Neural progenitor cell (in vitro differentiated cells): ENCODE measurements at regions not wholly inside any gene's neighbourhood (a gene's known extent, or its start where the extent isn't known, plus 50 kb on each side); places are given as distances from the start of the nearest gene placed in this dataset.

Experiments used
- DNase-seq: peaks from one replicate; pipeline ENCODE4 v3.0.0-alpha.2; 2016; ENCODE audit warnings: low spot score
- H2AFZ ChIP-seq: fragments of 200-600 bp; sonication (generic); replicated peaks from 2 replicates; pipeline ENCODE4 v1.6.1; 2016; ENCODE audit warnings: antibody characterized with exemption
- H3F3A ChIP-seq: fragments of 200-600 bp; sonication (generic); 2 replicates; pipeline ENCODE4 v1.6.1; 2016; ENCODE audit warnings: antibody characterized with exemption, low read depth
- H3K27ac ChIP-seq: fragments of 200-600 bp; sonication (generic); 2 replicates; pipeline ENCODE4 v1.5.1; 2016; ENCODE audit warnings: mild to moderate bottlenecking
- H3K27me3 ChIP-seq: fragments of 200-600 bp; sonication (generic); 2 replicates; pipeline ENCODE4 v1.6.1; 2016; ENCODE audit warnings: mild to moderate bottlenecking, moderate library complexity
- H3K36me3 ChIP-seq: fragments of 200-600 bp; sonication (generic); 2 replicates; pipeline ENCODE4 v1.5.1; 2016
- H3K4me1 ChIP-seq: fragments of 200-600 bp; sonication (generic); 2 replicates; pipeline ENCODE4 v1.6.1; 2016; ENCODE audit warnings: mixed run types
- H3K4me2 ChIP-seq: fragments of 200-600 bp; sonication (generic); 2 replicates; pipeline ENCODE4 v1.6.1; 2016
- H3K4me3 ChIP-seq: fragments of 200-600 bp; sonication (generic); 2 replicates; pipeline ENCODE4 v1.5.1; 2016
- H3K79me2 ChIP-seq: fragments of 200-600 bp; sonication (generic); 2 replicates; pipeline ENCODE4 v1.6.1; 2016; ENCODE audit warnings: low read depth
- H3K9ac ChIP-seq: fragments of 200-600 bp; sonication (generic); 2 replicates; pipeline ENCODE4 v1.6.1; 2016
- H3K9me3 ChIP-seq: fragments of 200-600 bp; sonication (generic); 2 replicates; pipeline ENCODE4 v1.5.1; 2016; ENCODE audit warnings: low read depth
- H4K20me1 ChIP-seq: fragments of 200-600 bp; sonication (generic); 2 replicates; pipeline ENCODE4 v1.6.1; 2016; ENCODE audit warnings: low read depth
- H3K27ac Mint-ChIP-seq: 3 replicates; pipeline ENCODE4 v1.8.0; 2021; ENCODE audit warnings: mixed read lengths
- H3K27me3 Mint-ChIP-seq: 2 replicates; pipeline ENCODE4 v1.8.0; 2022; ENCODE audit warnings: low read depth, mild to moderate bottlenecking, inconsistent platforms, moderate library complexity, mixed read lengths; ENCODE audit not compliant: insufficient read depth
- H3K36me3 Mint-ChIP-seq: 3 replicates; pipeline ENCODE4 v1.8.0; 2021; ENCODE audit warnings: mixed read lengths
- H3K4me1 Mint-ChIP-seq: 3 replicates; pipeline ENCODE4 v1.8.0; 2021; ENCODE audit warnings: mixed read lengths
- H3K4me3 Mint-ChIP-seq: 3 replicates; pipeline ENCODE4 v1.8.0; 2021; ENCODE audit warnings: mild to moderate bottlenecking, moderate library complexity, mixed read lengths
- H3K9me3 Mint-ChIP-seq: 3 replicates; pipeline ENCODE4 v1.8.0; 2020; ENCODE audit warnings: mixed read lengths
- CTCF ChIP-seq: fragments of 200-600 bp; sonication (generic); IDR thresholded peaks from 2 replicates; pipeline ENCODE4 v1.5.1; 2017; ENCODE audit warnings: antibody characterized with exemption, mild to moderate bottlenecking
- EZH2 ChIP-seq: fragments of 200-600 bp; sonication (generic); IDR thresholded peaks from 2 replicates; pipeline ENCODE4 v1.6.1; 2017; ENCODE audit warnings: antibody characterized with exemption, mild to moderate bottlenecking, moderate library complexity
- EZH2phosphoT487 ChIP-seq: fragments of 200-600 bp; sonication (generic); IDR thresholded peaks from 2 replicates; pipeline ENCODE4 v1.6.1; 2017; ENCODE audit warnings: antibody characterized with exemption

GRCh38 chr10:112022196-112022595 lies 161.4 kb downstream of the GPAM start:
- no peaks in the 10 kb centered on the region for H3K9me3 ChIP-seq
- H4K20me1 ChIP-seq = no peaks in the 10 kb centered on the region
- H3K4me1 ChIP-seq = no peaks in the 10 kb centered on the region
- Mint-ChIP-seq H3K27me3 (peaks cover 2% of the 10 kb centered on the region), H3K9me3 (no peaks in the 10 kb centered on the region), H3K4me3 (no peak overlapping the region), H3K27ac (no peak overlapping the region), H3K4me1 (no peaks in the 10 kb centered on the region), H3K36me3 (no peaks in the 10 kb centered on the region)
- H3K79me2 ChIP-seq = no peaks in the 10 kb centered on the region
- no peak overlapping the region for H3K4me3 ChIP-seq
- H3K27ac ChIP-seq = no peak overlapping the region
- DNase-seq = no peak
- TF ChIP-seq CTCF (no peak), EZH2phosphoT487 (no peak), EZH2 (no peak)
- H3K36me3 ChIP-seq = no peaks in the 10 kb centered on the region
- H2AFZ ChIP-seq = no peak overlapping the region
- H3K9ac ChIP-seq = no peak overlapping the region
- no peak overlapping the region for H3K4me2 ChIP-seq
- H3F3A ChIP-seq = no peaks in the 10 kb centered on the region
- H3K27me3 ChIP-seq = no peaks in the 10 kb centered on the region

- no peak overlapping the region for H3K9ac ChIP-seq
Measured at GRCh38 chr10:112024079-112024478, 159.5 kb downstream of the GPAM start.

DNA sequence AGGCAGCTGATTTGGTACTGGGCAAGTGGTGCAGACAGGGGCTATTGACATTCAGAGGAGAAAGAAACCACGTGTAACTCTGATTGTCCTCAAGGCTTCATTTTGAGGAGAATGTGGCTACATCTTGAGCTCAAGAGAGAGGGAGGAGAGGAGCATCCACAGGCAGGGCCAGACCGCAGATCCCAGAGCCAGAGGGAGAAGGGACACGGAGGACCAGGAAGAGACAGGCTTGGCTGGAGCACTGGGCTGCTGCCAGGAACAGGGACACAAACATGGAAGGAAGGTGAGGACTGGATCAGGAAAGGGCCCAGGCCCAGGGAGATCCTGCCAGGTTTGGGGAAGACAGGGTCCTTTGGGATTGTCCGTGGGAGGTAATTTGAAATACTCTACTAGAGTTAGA lies 158.3 kb downstream of the GPAM start:
- no peaks in the 10 kb centered on the region for H3F3A ChIP-seq
- H3K27me3 Mint-ChIP-seq = peaks cover 2% of the 10 kb centered on the region
- no peaks in the 10 kb centered on the region for H3K27me3 ChIP-seq
- H3K27ac Mint-ChIP-seq = no peak overlapping the region
- no peaks in the 10 kb centered on the region for H3K36me3 Mint-ChIP-seq
- H3K9me3 ChIP-seq = no peaks in the 10 kb centered on the region
- no peaks in the 10 kb centered on the region for H3K36me3 ChIP-seq
- H3K4me3 Mint-ChIP-seq = no peak overlapping the region
- H4K20me1 ChIP-seq = no peaks in the 10 kb centered on the region
- no peaks in the 10 kb centered on the region for H3K79me2 ChIP-seq
- TF ChIP-seq CTCF = no peak
- TF ChIP-seq EZH2phosphoT487 = no peak
- TF ChIP-seq EZH2 = no peak
- H3K4me2 ChIP-seq = no peak overlapping the region
- no peak for DNase-seq
- no peak overlapping the region for H3K9ac ChIP-seq
- H2AFZ ChIP-seq = peak overlapping the region; percentile 10
- H3K27ac ChIP-seq = no peak overlapping the region
- H3K4me1 Mint-ChIP-seq = no peaks in the 10 kb centered on the region
- no peak overlapping the region for H3K4me3 ChIP-seq
- peaks cover 9% of the 10 kb centered on the region for H3K9me3 Mint-ChIP-seq
- H3K4me1 ChIP-seq = no peaks in the 10 kb centered on the region

More at GRCh38 chr10:112024079-112024478, 159.5 kb downstream of the GPAM start:
- H3K4me1 ChIP-seq = no peaks in the 10 kb centered on the region
- no peak overlapping the region for H3K4me3 ChIP-seq
- Mint-ChIP-seq H3K36me3 (no peaks in the 10 kb centered on the region), H3K4me1 (no peaks in the 10 kb centered on the region), H3K27ac (no peak overlapping the region), H3K9me3 (peaks cover 4% of the 10 kb centered on the region), H3K4me3 (no peak overlapping the region), H3K27me3 (peaks cover 2% of the 10 kb centered on the region)
- no peak for TF ChIP-seq CTCF
- TF ChIP-seq EZH2phosphoT487 = no peak
- TF ChIP-seq EZH2 = no peak
- DNase-seq = no peak
- no peaks in the 10 kb centered on the region for H3K36me3 ChIP-seq
- H3F3A ChIP-seq = no peaks in the 10 kb centered on the region
- no peaks in the 10 kb centered on the region for H3K27me3 ChIP-seq
- no peaks in the 10 kb centered on the region for H3K79me2 ChIP-seq
- H3K4me2 ChIP-seq = no peak overlapping the region
- H3K9me3 ChIP-seq = no peaks in the 10 kb centered on the region
- no peak overlapping the region for H3K27ac ChIP-seq
- no peaks in the 10 kb centered on the region for H4K20me1 ChIP-seq
- H2AFZ ChIP-seq = no peak overlapping the region
